ENCODE measurements at regions not wholly inside any gene's neighbourhood (a gene's known extent, or its start where the extent isn't known, plus 50 kb on each side); places are given as distances from the start of the nearest gene placed in this dataset.
"Not testable (repeated sequence)": the region's sequence is repeated elsewhere in the genome, so short reads cannot be mapped to it uniquely, and the experiment has no call there.

DNA sequence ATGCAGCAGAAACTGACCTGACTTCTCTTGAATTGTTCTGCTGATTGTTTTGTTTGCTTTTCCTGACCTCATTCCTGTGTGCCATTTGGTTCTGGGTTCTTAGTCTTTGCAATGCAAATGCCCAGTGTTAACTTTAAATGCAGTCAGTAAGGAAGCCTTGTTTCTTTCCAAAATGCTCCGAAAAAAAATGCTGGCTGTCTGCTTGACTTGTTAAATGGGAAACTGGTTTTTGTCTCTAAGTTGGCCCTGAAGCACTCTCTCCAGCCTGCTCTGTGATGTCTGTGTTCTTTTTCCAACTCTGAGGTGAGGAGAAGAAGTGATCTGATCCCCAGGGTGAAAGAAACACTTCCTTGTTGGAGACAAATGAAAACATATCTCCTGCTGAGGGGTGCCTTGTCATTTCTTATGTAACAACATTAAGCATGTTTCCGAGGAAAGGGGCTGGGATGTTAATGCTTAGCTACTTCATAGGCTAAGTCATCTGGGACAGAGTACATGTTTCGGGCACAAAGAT lies 256.3 kb upstream of the ADGRL4 start:
- Mint-ChIP-seq H3K36me3 (ENCODE audit: low read depth) (no peaks in the 10 kb centered on the region), H3K4me1 (no peaks in the 10 kb centered on the region), H3K4me3 (no peak overlapping the region), H3K9me3 (no peaks in the 10 kb centered on the region), H3K27ac (no peak overlapping the region), H3K27me3 (no peaks in the 10 kb centered on the region)
- ChIA-PET CTCF (no interaction called here), POLR2A (no interaction called here)
- no peak for DNase-seq

DNA sequence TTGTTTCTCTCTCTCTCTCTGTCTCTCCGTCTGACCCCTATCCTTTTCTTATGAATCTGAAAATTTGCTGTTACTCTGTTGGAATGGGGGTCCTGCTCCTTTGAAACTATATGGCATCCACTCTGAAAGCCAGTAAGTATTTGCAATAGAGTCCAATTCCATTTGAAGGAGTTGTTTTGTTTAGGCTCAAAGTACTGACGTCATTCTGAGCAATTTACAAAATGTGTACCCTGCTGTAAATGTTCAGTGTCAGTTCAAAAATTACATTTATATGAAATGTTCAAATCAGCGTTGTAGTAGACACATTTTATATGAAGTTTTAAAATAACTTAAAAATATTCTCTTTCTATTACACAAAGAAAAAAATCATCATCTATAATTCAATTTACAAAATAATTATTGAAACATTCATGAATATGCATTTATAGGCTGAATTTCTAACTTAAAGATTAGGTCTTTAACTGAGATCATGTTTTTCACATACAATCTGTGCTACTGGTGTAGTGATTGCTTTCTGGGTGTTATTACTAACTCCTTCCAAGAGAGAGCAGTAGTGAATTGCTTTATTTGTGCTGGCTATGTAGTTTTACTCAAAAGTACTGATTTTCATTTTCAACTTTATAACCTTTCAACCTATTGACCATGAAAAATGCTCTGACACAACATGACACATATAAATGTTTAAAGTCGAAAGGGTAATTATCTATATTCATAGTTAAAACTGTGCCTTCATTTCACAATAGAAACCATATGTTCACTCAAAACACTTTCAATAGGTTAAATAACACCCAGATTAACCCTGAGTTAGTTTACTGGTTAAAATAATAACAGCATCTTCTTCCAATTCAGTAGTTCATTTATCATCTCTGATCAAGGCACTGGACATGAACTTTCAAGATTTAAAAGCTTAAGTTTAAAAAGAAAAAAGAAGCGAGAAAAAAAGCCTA lies 253.1 kb upstream of the ADGRL4 start:
- Mint-ChIP-seq H3K9me3 (no peaks in the 10 kb centered on the region), H3K4me3 (no peak overlapping the region), H3K27ac (no peak overlapping the region), H3K27me3 (no peaks in the 10 kb centered on the region), H3K4me1 (no peaks in the 10 kb centered on the region), H3K36me3 (ENCODE audit: low read depth) (no peaks in the 10 kb centered on the region)
- ChIA-PET CTCF (no interaction called here), POLR2A (no interaction called here)
- DNase-seq, result no peak

DNA sequence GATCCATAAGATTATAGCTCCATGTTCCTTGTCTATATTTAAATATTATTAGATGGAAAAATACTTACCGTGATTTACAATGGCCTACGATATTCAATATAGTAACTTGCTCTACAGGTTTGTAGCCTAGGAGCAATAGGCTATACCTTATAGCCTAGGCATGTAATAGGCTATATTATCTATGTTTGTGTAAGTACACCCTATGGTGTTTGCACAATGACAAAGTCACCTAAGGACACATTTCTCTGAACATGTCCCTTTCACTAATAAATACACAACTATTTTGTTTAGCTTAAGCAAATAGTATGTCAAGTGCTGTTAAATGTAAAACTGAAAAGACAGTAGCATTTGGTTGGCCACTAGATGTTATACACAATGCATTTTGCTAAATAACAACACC lies 248.9 kb upstream of the ADGRL4 start:
- no peaks in the 10 kb centered on the region for H3K27me3 Mint-ChIP-seq
- CTCF ChIA-PET, result no interaction called here
- POLR2A ChIA-PET, result no interaction called here
- H3K4me1 Mint-ChIP-seq, result no peaks in the 10 kb centered on the region
- no peak for DNase-seq
- no peaks in the 10 kb centered on the region for H3K36me3 Mint-ChIP-seq (ENCODE audit: low read depth)
- no peaks in the 10 kb centered on the region for H3K9me3 Mint-ChIP-seq
- no peak overlapping the region for H3K27ac Mint-ChIP-seq
- H3K4me3 Mint-ChIP-seq, result no peak overlapping the region

DNA sequence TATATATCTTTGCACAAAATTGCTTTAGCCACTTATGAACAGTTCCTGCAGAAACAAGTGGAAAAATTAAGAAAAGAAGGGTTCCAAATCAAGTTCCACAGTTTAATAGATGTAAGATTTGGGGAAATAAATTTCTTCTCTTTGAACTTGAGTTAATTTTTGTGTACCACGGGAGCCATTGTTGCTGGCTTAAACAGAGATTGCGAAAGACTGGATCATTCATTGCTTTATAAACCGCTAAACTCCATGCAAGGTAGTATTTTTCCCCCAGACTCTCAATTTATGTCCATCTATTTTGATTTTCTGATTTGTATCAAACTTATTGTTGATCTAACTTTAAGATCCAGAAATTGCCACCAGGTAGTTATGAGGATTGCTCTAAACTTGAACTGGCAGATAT lies 246.1 kb upstream of the ADGRL4 start:
- Mint-ChIP-seq H3K9me3 (no peaks in the 10 kb centered on the region), H3K4me1 (no peaks in the 10 kb centered on the region), H3K4me3 (no peak overlapping the region), H3K27me3 (no peaks in the 10 kb centered on the region), H3K27ac (no peak overlapping the region), H3K36me3 (ENCODE audit: low read depth) (no peaks in the 10 kb centered on the region)
- no peak for DNase-seq
- ChIA-PET POLR2A (no interaction called here), CTCF (no interaction called here)

DNA sequence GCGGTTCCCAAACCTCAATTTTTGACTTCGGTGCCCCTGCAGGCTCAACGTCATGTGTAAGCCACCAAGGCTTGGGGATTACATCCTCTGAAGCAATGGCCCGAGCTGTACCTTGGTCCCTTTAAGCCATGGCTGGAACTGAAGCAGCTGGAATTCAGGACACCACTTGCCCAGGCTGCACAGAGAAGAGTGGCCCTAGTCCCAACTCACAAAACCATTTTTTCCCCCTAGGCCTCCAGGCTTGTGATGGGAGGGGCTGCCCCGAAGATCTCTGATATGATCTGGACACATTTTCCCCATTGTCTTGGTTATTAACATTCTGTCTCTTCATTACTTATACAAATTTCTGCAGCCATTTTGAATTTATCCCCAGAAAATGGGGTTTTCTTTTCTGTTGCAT lies 233.3 kb upstream of the ADGRL4 start:
- POLR2A ChIA-PET, result no interaction called here
- H3K9me3 Mint-ChIP-seq, result peaks cover 13% of the 10 kb centered on the region
- CTCF ChIA-PET, result no interaction called here
- DNase-seq, result no peak
- H3K4me3 Mint-ChIP-seq, result no peak overlapping the region
- no peaks in the 10 kb centered on the region for H3K36me3 Mint-ChIP-seq (ENCODE audit: low read depth)
- H3K4me1 Mint-ChIP-seq, result no peaks in the 10 kb centered on the region
- no peaks in the 10 kb centered on the region for H3K27me3 Mint-ChIP-seq
- H3K27ac Mint-ChIP-seq, result no peak overlapping the region

DNA sequence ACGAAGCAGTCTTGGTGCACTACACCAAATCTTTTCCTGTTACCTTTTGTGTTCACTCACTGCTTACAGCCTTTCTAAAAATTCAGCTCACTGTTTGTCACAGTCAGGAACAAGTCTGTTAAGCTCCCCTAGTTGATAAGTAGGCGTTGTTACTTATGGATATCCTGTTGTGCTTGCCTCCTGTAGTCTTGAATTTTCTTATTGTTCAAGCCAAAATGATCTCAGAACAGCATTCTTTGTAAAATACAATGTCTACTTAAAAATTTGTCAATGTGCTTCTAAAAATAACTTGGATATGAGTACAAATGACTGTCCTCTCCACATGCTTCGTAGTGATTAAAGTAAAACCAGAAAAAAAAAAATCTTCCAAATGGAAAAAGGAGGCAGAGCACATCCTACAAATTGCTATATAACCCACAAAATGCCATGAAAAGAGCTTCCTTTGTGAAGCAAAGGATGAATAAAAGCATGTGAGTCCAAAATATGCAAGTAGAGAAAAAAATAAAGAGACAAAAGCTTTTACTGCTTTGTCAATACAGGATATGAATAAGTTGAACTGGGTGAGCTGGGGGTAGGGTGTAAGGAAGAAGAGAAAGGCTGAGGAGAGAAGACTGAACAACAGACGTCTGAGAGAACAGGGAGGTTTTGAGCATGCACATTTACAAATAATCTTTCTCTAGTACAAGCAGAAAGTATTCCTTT lies 228.9 kb upstream of the ADGRL4 start:
- POLR2A ChIA-PET, result no interaction called here
- Mint-ChIP-seq H3K36me3 (ENCODE audit: low read depth) (no peaks in the 10 kb centered on the region), H3K27ac (no peak overlapping the region), H3K4me3 (no peak overlapping the region), H3K4me1 (no peaks in the 10 kb centered on the region), H3K27me3 (no peaks in the 10 kb centered on the region), H3K9me3 (peaks cover 10% of the 10 kb centered on the region)
- no peak for DNase-seq
- CTCF ChIA-PET, result interaction anchor here (0.7 kb wide), 1 partner anchor 35 kb away, joined by 7 read pairs; no protein-coding TSS in a partner anchor

DNA sequence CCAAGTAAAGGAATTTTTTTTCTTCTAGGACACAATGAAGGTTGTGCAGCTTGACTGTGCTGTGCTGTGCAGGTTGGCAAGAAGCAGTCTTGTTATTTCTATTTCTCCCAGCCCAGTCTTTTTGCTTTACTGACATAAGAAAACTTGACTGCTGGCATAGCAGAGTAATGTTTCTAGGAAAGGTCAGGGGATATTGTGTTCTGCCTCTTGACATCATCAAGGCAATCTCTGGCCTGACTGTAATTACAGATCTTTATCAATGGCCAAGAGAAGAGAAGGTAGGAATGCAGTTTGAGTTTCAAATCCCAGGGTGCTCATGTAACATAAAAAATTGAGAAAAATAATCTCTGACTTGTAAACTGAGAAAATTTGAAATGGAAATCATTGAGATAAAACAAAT lies 226.3 kb upstream of the ADGRL4 start:
- DNase-seq, result no peak
- no peaks in the 10 kb centered on the region for H3K36me3 Mint-ChIP-seq (ENCODE audit: low read depth)
- POLR2A ChIA-PET, result no interaction called here
- H3K4me3 Mint-ChIP-seq, result no peak overlapping the region
- no peaks in the 10 kb centered on the region for H3K27me3 Mint-ChIP-seq
- peaks cover 2% of the 10 kb centered on the region for H3K9me3 Mint-ChIP-seq
- H3K27ac Mint-ChIP-seq, result no peak overlapping the region
- CTCF ChIA-PET, result no interaction called here
- no peaks in the 10 kb centered on the region for H3K4me1 Mint-ChIP-seq

DNA sequence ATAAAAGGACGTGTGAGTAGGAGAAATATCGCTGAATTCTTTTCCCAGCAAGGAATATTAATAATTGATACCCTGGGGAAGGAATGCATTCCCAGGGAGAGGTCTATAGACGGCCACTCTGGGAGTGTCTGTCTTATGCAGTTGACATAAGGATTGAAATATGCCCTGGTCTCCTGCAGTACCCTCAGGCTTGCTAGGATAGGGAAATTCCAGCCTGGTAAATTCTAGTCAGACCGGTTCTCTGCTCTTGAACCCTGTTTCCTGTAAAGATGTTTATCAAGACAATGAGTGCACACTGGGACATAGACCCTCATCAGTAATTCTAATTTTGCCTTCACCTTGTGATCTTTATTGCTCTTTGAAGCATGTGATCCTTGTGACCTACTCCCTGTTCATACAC lies 224.2 kb upstream of the ADGRL4 start:
- H3K4me3 Mint-ChIP-seq; POLR2A ChIA-PET; H3K4me1 Mint-ChIP-seq; H3K27ac Mint-ChIP-seq; DNase-seq; H3K36me3 Mint-ChIP-seq (ENCODE audit: low read depth); CTCF ChIA-PET; H3K27me3 Mint-ChIP-seq; H3K9me3 Mint-ChIP-seq: not testable (repeated sequence)

DNA sequence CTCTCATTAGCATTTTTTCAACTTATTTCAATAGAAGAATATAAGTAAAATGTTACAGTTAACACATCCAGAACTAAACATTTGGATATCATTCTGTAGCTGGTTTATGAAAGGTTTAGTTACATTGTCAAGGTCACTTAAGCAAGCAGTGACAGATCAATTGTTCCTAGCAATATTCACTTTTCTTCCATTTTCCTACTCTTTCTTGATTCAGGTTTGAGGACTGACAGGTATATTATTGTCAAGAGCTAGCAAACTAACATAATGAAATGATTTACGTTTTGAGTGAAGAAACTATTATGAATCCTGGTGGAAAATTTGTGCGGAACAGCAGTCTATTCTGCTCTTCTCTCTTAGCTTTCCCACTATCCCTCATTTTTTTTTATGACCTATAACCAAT lies 220.4 kb upstream of the ADGRL4 start:
- POLR2A ChIA-PET, result no interaction called here
- Mint-ChIP-seq H3K36me3 (ENCODE audit: low read depth) (no peaks in the 10 kb centered on the region), H3K4me1 (no peaks in the 10 kb centered on the region), H3K27me3 (no peaks in the 10 kb centered on the region), H3K9me3 (peaks cover 2% of the 10 kb centered on the region), H3K4me3 (no peak overlapping the region), H3K27ac (no peak overlapping the region)
- DNase-seq, result no peak
- CTCF ChIA-PET, result no interaction called here

DNA sequence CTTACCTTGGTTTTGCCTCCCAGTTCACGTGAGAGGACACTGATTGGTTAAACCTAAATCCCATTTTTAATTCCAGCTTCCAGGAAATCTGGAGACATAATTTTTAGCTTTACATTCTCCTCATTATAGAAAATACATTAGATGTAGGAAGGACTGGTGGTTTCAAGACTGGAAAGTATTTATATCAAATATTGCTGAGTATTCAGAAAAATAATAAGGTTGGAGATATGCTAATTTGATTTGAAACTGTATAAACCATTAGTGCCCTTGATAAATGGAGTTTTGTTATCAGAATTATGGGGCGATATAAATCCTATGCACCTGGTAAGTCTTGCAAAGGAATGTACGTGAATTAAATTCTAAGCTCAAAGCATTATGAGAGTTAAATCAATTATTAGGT lies 218.0 kb upstream of the ADGRL4 start:
- no peaks in the 10 kb centered on the region for H3K4me1 Mint-ChIP-seq
- CTCF ChIA-PET, result no interaction called here
- POLR2A ChIA-PET, result no interaction called here
- H3K4me3 Mint-ChIP-seq, result no peak overlapping the region
- H3K9me3 Mint-ChIP-seq, result peaks cover 9% of the 10 kb centered on the region
- H3K36me3 Mint-ChIP-seq (ENCODE audit: low read depth), result no peaks in the 10 kb centered on the region
- no peak overlapping the region for H3K27ac Mint-ChIP-seq
- no peak for DNase-seq
- H3K27me3 Mint-ChIP-seq, result no peaks in the 10 kb centered on the region

DNA sequence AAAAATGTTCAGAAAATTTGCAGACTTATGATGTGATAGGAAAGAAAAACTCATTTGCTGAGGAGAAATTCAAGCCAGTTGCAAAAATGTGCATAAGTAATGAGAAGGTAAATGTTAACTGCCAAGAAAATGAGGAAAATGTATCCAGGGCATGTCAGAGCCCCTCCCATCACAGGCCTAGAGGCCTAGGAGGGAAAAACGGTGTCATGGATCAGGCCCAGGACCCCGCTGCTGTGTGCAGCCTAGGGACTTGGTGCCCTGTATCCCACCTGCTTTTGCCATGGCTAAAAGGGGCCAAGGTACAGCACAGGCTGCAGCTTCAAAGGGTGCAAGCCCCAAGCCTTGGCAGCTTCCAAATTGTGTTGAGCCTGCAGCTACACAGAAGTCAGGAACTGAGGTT lies 214.0 kb upstream of the ADGRL4 start:
- no peak overlapping the region for H3K4me3 Mint-ChIP-seq
- no peak overlapping the region for H3K27ac Mint-ChIP-seq
- H3K36me3 Mint-ChIP-seq (ENCODE audit: low read depth), result no peaks in the 10 kb centered on the region
- H3K27me3 Mint-ChIP-seq, result no peaks in the 10 kb centered on the region
- ChIA-PET POLR2A (no interaction called here), CTCF (no interaction called here)
- H3K9me3 Mint-ChIP-seq, result peaks cover 7% of the 10 kb centered on the region
- no peaks in the 10 kb centered on the region for H3K4me1 Mint-ChIP-seq
- no peak for DNase-seq

DNA sequence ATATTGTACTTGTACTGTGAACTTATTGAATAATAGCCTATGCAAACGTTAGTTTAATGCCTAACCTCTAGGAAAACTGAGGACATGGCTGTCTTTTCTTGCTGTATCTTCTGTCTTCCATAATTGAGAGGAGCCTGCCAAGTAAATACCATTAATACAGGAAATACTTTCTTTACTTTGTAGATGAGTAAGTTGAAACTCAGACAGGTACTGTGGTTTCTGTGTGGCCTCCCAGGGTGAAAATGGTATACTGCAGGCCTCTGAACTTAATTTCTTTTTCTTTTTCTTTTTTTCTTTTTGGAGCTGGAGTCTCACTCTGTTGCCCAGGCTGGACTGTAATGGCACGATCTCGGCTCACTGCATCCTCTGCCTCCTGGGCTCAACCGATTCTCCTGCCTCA lies 208.8 kb upstream of the ADGRL4 start:
- no peaks in the 10 kb centered on the region for H3K27me3 Mint-ChIP-seq
- no peaks in the 10 kb centered on the region for H3K4me1 Mint-ChIP-seq
- peaks cover 5% of the 10 kb centered on the region for H3K9me3 Mint-ChIP-seq
- no peaks in the 10 kb centered on the region for H3K36me3 Mint-ChIP-seq (ENCODE audit: low read depth)
- ChIA-PET CTCF (no interaction called here), POLR2A (no interaction called here)
- no peak overlapping the region for H3K4me3 Mint-ChIP-seq
- H3K27ac Mint-ChIP-seq, result no peak overlapping the region
- no peak for DNase-seq

DNA sequence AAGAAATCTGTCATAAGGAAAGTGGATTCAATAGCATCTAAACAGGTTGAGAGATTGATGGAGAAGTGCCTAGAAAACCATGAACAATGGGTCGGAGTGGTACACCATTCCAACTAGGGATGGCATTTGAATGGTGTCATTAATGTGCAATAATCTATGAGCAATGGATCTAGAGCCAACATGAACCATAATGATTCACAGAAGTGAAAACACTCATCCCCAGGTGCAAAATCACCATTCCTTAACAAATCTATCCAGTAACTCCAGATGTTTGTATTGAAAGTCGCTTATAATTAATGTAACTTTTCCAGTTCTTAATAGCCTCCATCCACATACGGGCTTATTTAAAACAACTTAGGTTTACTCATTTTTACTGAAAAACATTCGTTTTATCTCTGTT lies 201.3 kb upstream of the ADGRL4 start:
- DNase-seq, result no peak
- no peaks in the 10 kb centered on the region for H3K36me3 Mint-ChIP-seq (ENCODE audit: low read depth)
- no peak overlapping the region for H3K4me3 Mint-ChIP-seq
- H3K27me3 Mint-ChIP-seq, result no peaks in the 10 kb centered on the region
- CTCF ChIA-PET, result no interaction called here
- no peaks in the 10 kb centered on the region for H3K4me1 Mint-ChIP-seq
- POLR2A ChIA-PET, result no interaction called here
- H3K27ac Mint-ChIP-seq, result no peak overlapping the region
- H3K9me3 Mint-ChIP-seq, result no peaks in the 10 kb centered on the region

DNA sequence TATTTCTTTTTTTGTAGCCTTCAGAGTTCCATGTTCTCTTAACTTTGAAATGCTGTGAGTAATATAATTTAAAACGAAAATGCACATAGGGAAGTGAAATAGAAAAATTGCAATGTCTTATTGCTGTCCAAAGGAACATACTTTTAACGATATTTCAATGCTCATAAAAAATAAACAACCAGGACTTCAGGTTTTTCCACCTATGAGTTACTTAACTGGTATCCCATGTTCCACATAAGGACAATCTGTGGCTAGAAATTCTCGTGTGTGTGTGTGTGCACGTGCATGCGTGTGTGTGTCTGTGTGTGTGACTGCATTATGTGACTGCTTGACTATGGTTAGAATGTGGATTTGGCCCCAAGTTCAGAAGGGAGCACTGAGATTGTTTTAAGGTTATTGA lies 200.8 kb upstream of the ADGRL4 start:
- H3K27ac Mint-ChIP-seq, result no peak overlapping the region
- no peaks in the 10 kb centered on the region for H3K27me3 Mint-ChIP-seq
- H3K4me1 Mint-ChIP-seq, result no peaks in the 10 kb centered on the region
- no peak for DNase-seq
- no peaks in the 10 kb centered on the region for H3K9me3 Mint-ChIP-seq
- H3K36me3 Mint-ChIP-seq (ENCODE audit: low read depth), result no peaks in the 10 kb centered on the region
- H3K4me3 Mint-ChIP-seq, result no peak overlapping the region
- ChIA-PET POLR2A (no interaction called here), CTCF (no interaction called here)
